Muscle of back (tissue), 3 donors: ENCODE measurements at regions not wholly inside any gene's neighbourhood (a gene's known extent, or its start where the extent isn't known, plus 50 kb on each side); places are given as distances from the start of the nearest gene placed in this dataset.

ENCODE experiments used
- DNase-seq, 3 donors: peaks; one replicate each; pipeline versions ENCODE4 v3.0.0 to v3.0.0-alpha.2; 2013

GRCh38 chr10:108250936-108251620 lies 1086.6 kb upstream of the SORCS1 start:
- DNase-seq, result no peak

- no peak for DNase-seq
These were observed 1085.4 kb upstream of the SORCS1 start for GRCh38 chr10:108249940-108250339.

GRCh38 chr10:108244443-108245228 lies 1080.1 kb upstream of the SORCS1 start:
- no peak for DNase-seq

GRCh38 chr10:108241166-108241565 lies 1076.7 kb upstream of the SORCS1 start:
- no peak for DNase-seq

GRCh38 chr10:108238261-108238660 lies 1073.8 kb upstream of the SORCS1 start:
- no peak for DNase-seq

- no peak for DNase-seq
These were observed 1066.1 kb upstream of the SORCS1 start for GRCh38 chr10:108230478-108231170.

- DNase-seq, result no peak
These were observed 1044.2 kb upstream of the SORCS1 start for GRCh38 chr10:108208732-108209131.

GRCh38 chr10:108208038-108208437 lies 1043.5 kb upstream of the SORCS1 start:
- DNase-seq, result no peak

- DNase-seq, result peak; percentile 9 to 37 (median 21)
These were observed 1040.2 kb upstream of the SORCS1 start for GRCh38 chr10:108204528-108205305.

- peak in 1 of 3 donors; percentile 1 for DNase-seq
These were observed 1039.5 kb upstream of the SORCS1 start for GRCh38 chr10:108203905-108204527.

GRCh38 chr10:108187408-108188012 lies 1023.0 kb upstream of the SORCS1 start:
- DNase-seq, result no peak

GRCh38 chr10:108184114-108184513 lies 1019.6 kb upstream of the SORCS1 start:
- DNase-seq, result peak; percentile 15 to 39 (median 19)

GRCh38 chr10:108180878-108181277 lies 1016.4 kb upstream of the SORCS1 start:
- DNase-seq, result peak in 1 of 3 donors; percentile 21

GRCh38 chr10:108169846-108170245 lies 1005.3 kb upstream of the SORCS1 start:
- peak; percentile 7 to 40 (median 10) for DNase-seq

- DNase-seq, result no peak
These were observed 1003.3 kb upstream of the SORCS1 start for GRCh38 chr10:108167766-108168165.

GRCh38 chr10:108166401-108166800 lies 1001.9 kb upstream of the SORCS1 start:
- no peak for DNase-seq

GRCh38 chr10:108147346-108147745 lies 982.8 kb upstream of the SORCS1 start:
- DNase-seq, result no peak

- no peak for DNase-seq
These were observed 976.6 kb upstream of the SORCS1 start for GRCh38 chr10:108141064-108141463.

- no peak for DNase-seq
These were observed 967.8 kb upstream of the SORCS1 start for GRCh38 chr10:108132303-108132702.

- DNase-seq, result no peak
These were observed 966.1 kb upstream of the SORCS1 start for GRCh38 chr10:108130575-108130974.

- no peak for DNase-seq
These were observed 947.7 kb upstream of the SORCS1 start for GRCh38 chr10:108112218-108112617.
